Mesenchymal stem cell (in vitro differentiated cells and primary cell): ENCODE measurements at regions not wholly inside any gene's neighbourhood (a gene's known extent, or its start where the extent isn't known, plus 50 kb on each side); places are given as distances from the start of the nearest gene placed in this dataset.

ENCODE experiments used
- DNase-seq: peaks from one replicate; pipeline ENCODE4 v3.0.0-alpha.2; 2013
- H2AFZ ChIP-seq: one replicate; pipeline ENCODE4 v1.6.1; 2013; ENCODE audit warnings: low read depth, mild to moderate bottlenecking, control low read depth, inconsistent platforms, low read length, moderate library complexity
- H2AK5ac ChIP-seq: 2 replicates; pipeline ENCODE4 v1.6.1; 2013; ENCODE audit warnings: low read length, moderate library complexity, mild to moderate bottlenecking, inconsistent platforms; ENCODE audit not compliant: severe bottlenecking
- H2BK120ac ChIP-seq: one replicate; pipeline ENCODE4 v1.6.1; 2013; ENCODE audit warnings: low read depth, mild to moderate bottlenecking, inconsistent platforms, low read length, moderate library complexity
- H2BK12ac ChIP-seq, 2 experiments: one replicate each; pipeline ENCODE4 v1.6.1; 2013; ENCODE audit warnings: inconsistent platforms in 2 of 2, low read length in 2 of 2, mild to moderate bottlenecking in 2 of 2, moderate library complexity in 2 of 2, control low read depth in 1 of 2
- H2BK15ac ChIP-seq: one replicate; pipeline ENCODE4 v1.6.1; 2013; ENCODE audit warnings: mild to moderate bottlenecking, low read depth, inconsistent platforms; ENCODE audit not compliant: poor library complexity, severe bottlenecking
- H2BK5ac ChIP-seq: 2 replicates; pipeline ENCODE4 v1.6.1; 2013; ENCODE audit warnings: low read depth, mild to moderate bottlenecking, low read length, control low read depth, inconsistent platforms; ENCODE audit not compliant: poor library complexity, severe bottlenecking
- H3K14ac ChIP-seq, 2 experiments: one replicate each; pipeline ENCODE4 v1.6.1; 2013; ENCODE audit warnings: inconsistent platforms in 2 of 2, low read length in 2 of 2, control low read depth in 1 of 2, mild to moderate bottlenecking in 1 of 2, moderate library complexity in 1 of 2
- H3K18ac ChIP-seq, 2 experiments: one replicate each; pipeline ENCODE4 v1.6.1; 2013; ENCODE audit warnings: inconsistent platforms in 2 of 2, low read length in 2 of 2, control low read depth in 1 of 2, low read depth in 1 of 2, mild to moderate bottlenecking in 1 of 2
- H3K23ac ChIP-seq, 2 experiments: one replicate each; pipeline ENCODE4 v1.6.1; 2013; ENCODE audit warnings: inconsistent platforms in 2 of 2, low read length in 2 of 2, mild to moderate bottlenecking in 2 of 2, moderate library complexity in 2 of 2, control low read depth in 1 of 2
- H3K27ac ChIP-seq: 2 replicates; pipeline ENCODE4 v1.5.1; 2013; ENCODE audit warnings: mild to moderate bottlenecking, moderate library complexity, low read length, control low read depth, inconsistent platforms; ENCODE audit not compliant: poor library complexity, severe bottlenecking
- H3K27me3 ChIP-seq, 2 experiments: 2 replicates each; pipeline versions ENCODE4 v1.6.1 to v1.7.0; 2013; ENCODE audit warnings: low read length in 2 of 2, mild to moderate bottlenecking in 2 of 2, moderate library complexity in 2 of 2, control low read depth in 1 of 2, inconsistent platforms in 1 of 2; ENCODE audit not compliant: control insufficient read depth in 1 of 2, insufficient read depth in 1 of 2
- H3K36me3 ChIP-seq, 2 experiments: 2 replicates each; pipeline versions ENCODE4 v1.6.1 to v1.7.0; 2013; ENCODE audit warnings: low read length in 2 of 2, control low read depth in 1 of 2, inconsistent platforms in 1 of 2, low read depth in 1 of 2, mild to moderate bottlenecking in 1 of 2; ENCODE audit not compliant: insufficient read depth in 2 of 2, control insufficient read depth in 1 of 2
- H3K4ac ChIP-seq, 2 experiments: one replicate each; pipeline ENCODE4 v1.6.1; 2013; ENCODE audit warnings: inconsistent platforms in 2 of 2, low read length in 2 of 2, mild to moderate bottlenecking in 2 of 2, moderate library complexity in 2 of 2, control low read depth in 1 of 2, low read depth in 1 of 2
- H3K4me1 ChIP-seq: 2 replicates; pipeline ENCODE4 v1.6.1; 2013; ENCODE audit warnings: low read depth, low read length, control low read depth; ENCODE audit not compliant: control insufficient read depth, insufficient read depth
- H3K4me2 ChIP-seq: 2 replicates; pipeline ENCODE4 v1.6.1; 2013; ENCODE audit warnings: low read length, mild to moderate bottlenecking, inconsistent platforms; ENCODE audit not compliant: poor library complexity, severe bottlenecking
- H3K4me3 ChIP-seq, 2 experiments: 2 replicates each; pipeline versions ENCODE4 v1.5.1 to v1.7.0; 2013; ENCODE audit warnings: low read length in 2 of 2, mild to moderate bottlenecking in 2 of 2, control low read depth in 1 of 2, low read depth in 1 of 2; ENCODE audit not compliant: insufficient read depth in 1 of 2
- H3K79me1 ChIP-seq: replicated peaks from 2 replicates; pipeline ENCODE4 v1.6.1; 2013; ENCODE audit warnings: mild to moderate bottlenecking, control low read depth, low read length, inconsistent platforms; ENCODE audit not compliant: poor library complexity, severe bottlenecking
- H3K9ac ChIP-seq: 2 replicates; pipeline ENCODE4 v1.7.0; 2013; ENCODE audit warnings: mild to moderate bottlenecking, low read length, moderate library complexity
- H3K9me3 ChIP-seq: 2 replicates; pipeline ENCODE4 v1.7.0; 2013; ENCODE audit warnings: mild to moderate bottlenecking, low read length; ENCODE audit not compliant: control insufficient read depth
- H4K8ac ChIP-seq: one replicate; pipeline ENCODE4 v1.6.1; 2013; ENCODE audit warnings: inconsistent platforms, mild to moderate bottlenecking, low read length, moderate library complexity
- H4K91ac ChIP-seq: one replicate; pipeline ENCODE4 v1.6.1; 2013; ENCODE audit warnings: mild to moderate bottlenecking, low read length, inconsistent platforms
- WGBS: methylation state at CpG from one replicate; pipeline ENCODE4 v1.1.7; 2013; ENCODE audit warnings: mixed read lengths; 5-methylcytosine and 5-hydroxymethylcytosine counted together

GRCh38 chr1:50308878-50309277 lies 114.4 kb downstream of the DMRTA2 start:
- WGBS = 44% methylated on average over 5 of the region's 6 CpGs
- Histone ChIP-seq H3K23ac (no peak overlapping the region), H3K18ac (no peak overlapping the region), H2AFZ (no peak overlapping the region), H3K27ac (no peak overlapping the region), H3K4me3 (no peak overlapping the region), H2AK5ac (no peak overlapping the region), H3K14ac (no peak overlapping the region), H2BK15ac (no peak overlapping the region), H3K79me1 (no peaks in the 10 kb centered on the region), H4K8ac (no peak overlapping the region), H3K9ac (no peak overlapping the region), H2BK12ac (no peak overlapping the region), H2BK120ac (no peak overlapping the region), H3K36me3 (no peaks in the 10 kb centered on the region), H3K9me3 (no peaks in the 10 kb centered on the region), H4K91ac (no peak overlapping the region), H3K4me1 (no peaks in the 10 kb centered on the region), H3K4ac (no peak overlapping the region), H2BK5ac (no peak overlapping the region), H3K27me3 (no peaks in the 10 kb centered on the region), H3K4me2 (no peak overlapping the region)
- DNase-seq = peak; percentile 8

GRCh38 chr1:50305808-50306207 lies 117.4 kb downstream of the DMRTA2 start:
- H4K8ac ChIP-seq = no peak overlapping the region
- H3K36me3 ChIP-seq = no peaks in the 10 kb centered on the region
- no peak overlapping the region for H2BK120ac ChIP-seq
- H2AFZ ChIP-seq = no peak overlapping the region
- no peaks in the 10 kb centered on the region for H3K27me3 ChIP-seq
- no peak overlapping the region for H3K4ac ChIP-seq
- no peak overlapping the region for H4K91ac ChIP-seq
- no peak overlapping the region for H3K4me3 ChIP-seq
- H3K79me1 ChIP-seq = no peaks in the 10 kb centered on the region
- H3K4me2 ChIP-seq = no peak overlapping the region
- H3K9ac ChIP-seq = no peak overlapping the region
- no peak overlapping the region for H3K14ac ChIP-seq
- no peak overlapping the region for H3K23ac ChIP-seq
- no peaks in the 10 kb centered on the region for H3K4me1 ChIP-seq
- H3K9me3 ChIP-seq = no peaks in the 10 kb centered on the region
- no peak overlapping the region for H2BK5ac ChIP-seq
- H2BK15ac ChIP-seq = no peak overlapping the region
- H3K27ac ChIP-seq = no peak overlapping the region
- WGBS = 17% methylated on average over 1 of the region's 1 CpG
- no peak overlapping the region for H2AK5ac ChIP-seq
- no peak overlapping the region for H3K18ac ChIP-seq
- DNase-seq = no peak
- H2BK12ac ChIP-seq = no peak overlapping the region

GRCh38 chr1:50300297-50300696 lies 122.9 kb downstream of the DMRTA2 start:
- WGBS = 46% methylated on average over 4 of the region's 4 CpGs
- no peak overlapping the region for H3K4me2 ChIP-seq
- no peak overlapping the region for H3K9ac ChIP-seq

GRCh38 chr1:50295566-50295965 lies 127.7 kb downstream of the DMRTA2 start:
- no peak overlapping the region for H2BK15ac ChIP-seq
- 77% methylated on average over 5 of the region's 5 CpGs for WGBS
- no peak overlapping the region for H4K8ac ChIP-seq

More at GRCh38 chr1:50300297-50300696, 122.9 kb downstream of the DMRTA2 start:
- Histone ChIP-seq H3K14ac (no peak overlapping the region), H3K9me3 (no peaks in the 10 kb centered on the region), H3K4me1 (no peaks in the 10 kb centered on the region), H3K27ac (no peak overlapping the region), H2BK15ac (no peak overlapping the region), H3K27me3 (no peaks in the 10 kb centered on the region), H4K8ac (no peak overlapping the region), H2BK5ac (no peak overlapping the region), H3K36me3 (no peaks in the 10 kb centered on the region), H2AK5ac (no peak overlapping the region), H4K91ac (no peak overlapping the region), H2BK120ac (no peak overlapping the region), H3K4ac (no peak overlapping the region), H3K4me3 (no peak overlapping the region), H3K18ac (no peak overlapping the region), H2BK12ac (no peak overlapping the region), H3K23ac (no peak overlapping the region), H2AFZ (no peak overlapping the region), H3K79me1 (no peaks in the 10 kb centered on the region)
- no peak for DNase-seq

More at GRCh38 chr1:50295566-50295965, 127.7 kb downstream of the DMRTA2 start:
- Histone ChIP-seq H3K14ac (no peak overlapping the region), H2AFZ (no peak overlapping the region), H4K91ac (no peak overlapping the region), H3K4ac (no peak overlapping the region), H3K9ac (no peak overlapping the region), H3K36me3 (no peaks in the 10 kb centered on the region), H3K27me3 (no peaks in the 10 kb centered on the region), H3K79me1 (no peaks in the 10 kb centered on the region), H2AK5ac (no peak overlapping the region), H3K9me3 (no peaks in the 10 kb centered on the region), H3K4me2 (no peak overlapping the region), H2BK12ac (no peak overlapping the region), H3K4me3 (no peak overlapping the region), H2BK120ac (no peak overlapping the region), H2BK5ac (no peak overlapping the region), H3K18ac (no peak overlapping the region), H3K4me1 (no peaks in the 10 kb centered on the region), H3K27ac (no peak overlapping the region), H3K23ac (no peak overlapping the region)
- no peak for DNase-seq
